PC-9 (cell line): ENCODE measurements at regions not wholly inside any gene's neighbourhood (a gene's known extent, or its start where the extent isn't known, plus 50 kb on each side); places are given as distances from the start of the nearest gene placed in this dataset.

Experiments used
- BruUV-seq: library from RNA; stranded (reverse); fragments of 400-500 nt; replicated peaks from 2 replicates; lab custom pipeline; 2021; lab: Mats Ljungman, UMichigan
- CTCF ChIA-PET: fragments of 300-600 bp; sonication (Branson Sonifier 250); formaldehyde crosslinking; loops from one replicate; lab custom pipeline; 2022; ENCODE audit warnings: antibody characterized with exemption; lab: Charles Lee
- POLR2A ChIA-PET: fragments of 300-600 bp; sonication (Branson Sonifier 250); formaldehyde crosslinking; loops from one replicate; lab custom pipeline; 2022; ENCODE audit warnings: antibody characterized with exemption; ENCODE audit not compliant: unreplicated experiment; lab: Charles Lee
- DNase-seq, 2 experiments: peaks; one replicate each; pipeline versions ENCODE4 v3.0.0 to v3.0.0-alpha.2; 2015 to 2022; ENCODE audit warnings: mixed read lengths in 1 of 2
- H2AFZ ChIP-seq: fragments of 200-600 bp; sonication (generic); 2 replicates; pipeline ENCODE4 v1.8.1; 2017; ENCODE audit warnings: antibody characterized with exemption
- H3F3A ChIP-seq: fragments of 200-600 bp; sonication (generic); 2 replicates; pipeline ENCODE4 v1.8.1; 2017; ENCODE audit warnings: antibody characterized with exemption, mild to moderate bottlenecking, low read depth; ENCODE audit not compliant: insufficient read depth
- H3K27ac ChIP-seq: fragments of 200-600 bp; sonication (generic); 2 replicates; pipeline ENCODE4 v1.6.1; 2016; ENCODE audit warnings: mixed run types
- H3K27me3 ChIP-seq: fragments of 200-600 bp; sonication (generic); 2 replicates; pipeline ENCODE4 v1.6.1; 2016; ENCODE audit warnings: low read depth, mixed run types; ENCODE audit not compliant: insufficient read depth
- H3K36me3 ChIP-seq: fragments of 200-600 bp; sonication (generic); 2 replicates; pipeline ENCODE4 v1.6.1; 2016; ENCODE audit warnings: low read depth, mixed run types
- H3K4me1 ChIP-seq: fragments of 200-600 bp; sonication (generic); replicated peaks from 2 replicates; pipeline ENCODE4 v1.6.1; 2016; ENCODE audit warnings: mixed run types; ENCODE audit not compliant: insufficient read depth
- H3K4me2 ChIP-seq: fragments of 200-600 bp; sonication (generic); 2 replicates; pipeline ENCODE4 v1.6.1; 2017; ENCODE audit warnings: mixed run types
- H3K4me3 ChIP-seq: fragments of 200-600 bp; sonication (generic); 2 replicates; pipeline ENCODE4 v1.6.1; 2016; ENCODE audit warnings: mixed run types
- H3K79me2 ChIP-seq: fragments of 200-600 bp; sonication (generic); 2 replicates; pipeline ENCODE4 v1.6.1; 2017; ENCODE audit warnings: low read depth, mixed run types
- H3K9me2 ChIP-seq: fragments of 200-600 bp; sonication (generic); 2 replicates; pipeline ENCODE4 v1.8.1; 2017; ENCODE audit warnings: mild to moderate bottlenecking; ENCODE audit not compliant: insufficient read depth
- H3K9me3 ChIP-seq: fragments of 200-600 bp; sonication (generic); 2 replicates; pipeline ENCODE4 v1.8.1; 2016; ENCODE audit warnings: low read depth; ENCODE audit not compliant: insufficient read depth
- H4K20me1 ChIP-seq: fragments of 200-600 bp; sonication (generic); 2 replicates; pipeline ENCODE4 v1.8.1; 2017; ENCODE audit not compliant: insufficient read depth
- CTCF ChIP-seq: fragments of 200-600 bp; sonication (generic); conservative IDR thresholded peaks from 2 replicates; pipeline ENCODE4 v1.6.1; 2017; ENCODE audit warnings: mixed run types, antibody characterized with exemption, mild to moderate bottlenecking, moderate library complexity
- EZH2 ChIP-seq: fragments of 200-600 bp; sonication (generic); IDR thresholded peaks from 2 replicates; pipeline ENCODE4 v1.8.0; 2017; ENCODE audit warnings: antibody characterized with exemption, low read depth
- intact Hi-C: fragments of 100-400 bp; cut with micrococcal nuclease; formaldehyde crosslinking; loops from one replicate; pipeline ENCODE4 v1.10.0; 2022; ENCODE audit not compliant: unreplicated experiment

- intact Hi-C loops, result no loop called here
- Histone ChIP-seq H4K20me1 (no peaks in the 10 kb centered on the region), H3K9me3 (no peaks in the 10 kb centered on the region; the same call in 1 of the 2 replicates), H3K4me3 (no peak overlapping the region), H3K36me3 (no peaks in the 10 kb centered on the region), H3K27ac (no peak overlapping the region), H3F3A (no peaks in the 10 kb centered on the region), H3K9me2 (no peaks in the 10 kb centered on the region), H3K27me3 (no peaks in the 10 kb centered on the region), H3K79me2 (no peaks in the 10 kb centered on the region), H3K4me2 (no peak overlapping the region), H2AFZ (peak overlapping the region; percentile 31; the same call in 1 of the 2 replicates), H3K4me1 (no peaks in the 10 kb centered on the region)
- DNase-seq, result no peak
- POLR2A ChIA-PET, result no interaction called here
- CTCF ChIA-PET, result interaction anchor here (0.6 kb wide), 1 partner anchor 1762 kb away, joined by 3 read pairs; no protein-coding TSS in a partner anchor
- TF ChIP-seq EZH2 (no peak), CTCF (no peak)
- BruUV-seq, result no TSS peak
Measured at GRCh38 chr5:40277161-40277906, 402.4 kb upstream of the PTGER4 start.

- Histone ChIP-seq H3F3A (no peaks in the 10 kb centered on the region), H3K27ac (no peak overlapping the region), H3K9me3 (no peaks in the 10 kb centered on the region; the same call in 1 of the 2 replicates), H3K9me2 (no peaks in the 10 kb centered on the region), H3K4me2 (no peak overlapping the region), H3K27me3 (no peaks in the 10 kb centered on the region), H3K79me2 (no peaks in the 10 kb centered on the region), H4K20me1 (no peaks in the 10 kb centered on the region), H3K4me3 (no peak overlapping the region), H3K4me1 (no peaks in the 10 kb centered on the region), H3K36me3 (no peaks in the 10 kb centered on the region), H2AFZ (peak overlapping the region; percentile 31; the same call in 1 of the 2 replicates)
- no peak for TF ChIP-seq EZH2
- no peak for TF ChIP-seq CTCF
- CTCF ChIA-PET, result no interaction called here
- intact Hi-C loops, result no loop called here
- POLR2A ChIA-PET, result no interaction called here
- BruUV-seq, result no TSS peak
- DNase-seq, result no peak
Measured at GRCh38 chr5:40276426-40277102, 403.2 kb upstream of the PTGER4 start.

GRCh38 chr5:40274568-40274967, 405.1 kb upstream of the PTGER4 start:
- H3K4me2 ChIP-seq, result no peak overlapping the region
- TF ChIP-seq EZH2 (no peak), CTCF (no peak)
- no peaks in the 10 kb centered on the region; the same call in 1 of the 2 replicates for H3K9me3 ChIP-seq
- H3K36me3 ChIP-seq, result no peaks in the 10 kb centered on the region
- H3F3A ChIP-seq, result no peaks in the 10 kb centered on the region
- ChIA-PET POLR2A (no interaction called here), CTCF (no interaction called here)
- no peaks in the 10 kb centered on the region for H3K4me1 ChIP-seq
- H2AFZ ChIP-seq, result no peak overlapping the region
- H3K9me2 ChIP-seq, result no peaks in the 10 kb centered on the region
- no peak overlapping the region for H3K4me3 ChIP-seq
- intact Hi-C loops, result no loop called here
- H3K27ac ChIP-seq, result no peak overlapping the region
- no peaks in the 10 kb centered on the region for H3K79me2 ChIP-seq
- no peak for DNase-seq
- H4K20me1 ChIP-seq, result no peaks in the 10 kb centered on the region
- no TSS peak for BruUV-seq
- no peaks in the 10 kb centered on the region for H3K27me3 ChIP-seq
